ENCODE measurements at regions not wholly inside any gene's neighbourhood (a gene's known extent, or its start where the extent isn't known, plus 50 kb on each side); places are given as distances from the start of the nearest gene placed in this dataset.
"Not testable (repeated sequence)": the region's sequence is repeated elsewhere in the genome, so short reads cannot be mapped to it uniquely, and the experiment has no call there.

DNA sequence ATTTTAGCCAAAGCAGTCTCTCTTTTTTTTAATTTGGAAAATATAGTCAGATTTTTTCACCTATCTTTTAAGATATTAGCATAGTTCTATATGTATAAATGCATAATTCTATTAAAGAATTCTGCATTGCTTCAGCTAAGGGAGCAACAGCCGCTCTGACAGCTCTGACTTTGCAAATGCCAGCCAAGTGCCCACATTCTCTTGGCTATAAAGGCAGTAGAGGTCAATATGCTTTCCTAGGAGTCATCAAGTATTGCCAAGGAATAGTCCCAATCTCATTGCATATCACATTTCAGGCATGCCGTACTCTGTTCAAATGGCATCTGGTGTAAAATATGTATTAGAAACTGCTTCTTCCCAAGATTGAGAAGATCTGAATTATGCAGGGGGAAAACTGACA is 161.4 kb downstream of the RPLP1 start:
- no peak for DNase-seq (ENCODE audit: extremely low spot score)
- ChIA-PET CTCF (no interaction called here), POLR2A (no interaction called here)
- TF ChIP-seq, protein P1, sequence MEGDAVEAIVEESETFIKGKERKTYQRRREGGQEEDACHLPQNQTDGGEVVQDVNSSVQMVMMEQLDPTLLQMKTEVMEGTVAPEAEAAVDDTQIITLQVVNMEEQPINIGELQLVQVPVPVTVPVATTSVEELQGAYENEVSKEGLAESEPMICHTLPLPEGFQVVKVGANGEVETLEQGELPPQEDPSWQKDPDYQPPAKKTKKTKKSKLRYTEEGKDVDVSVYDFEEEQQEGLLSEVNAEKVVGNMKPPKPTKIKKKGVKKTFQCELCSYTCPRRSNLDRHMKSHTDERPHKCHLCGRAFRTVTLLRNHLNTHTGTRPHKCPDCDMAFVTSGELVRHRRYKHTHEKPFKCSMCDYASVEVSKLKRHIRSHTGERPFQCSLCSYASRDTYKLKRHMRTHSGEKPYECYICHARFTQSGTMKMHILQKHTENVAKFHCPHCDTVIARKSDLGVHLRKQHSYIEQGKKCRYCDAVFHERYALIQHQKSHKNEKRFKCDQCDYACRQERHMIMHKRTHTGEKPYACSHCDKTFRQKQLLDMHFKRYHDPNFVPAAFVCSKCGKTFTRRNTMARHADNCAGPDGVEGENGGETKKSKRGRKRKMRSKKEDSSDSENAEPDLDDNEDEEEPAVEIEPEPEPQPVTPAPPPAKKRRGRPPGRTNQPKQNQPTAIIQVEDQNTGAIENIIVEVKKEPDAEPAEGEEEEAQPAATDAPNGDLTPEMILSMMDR (IDR thresholded peaks at IDR 0.05; ENCODE audit: control extremely low read depth, extremely low read depth, low read depth, missing control alignments), result no peak

DNA sequence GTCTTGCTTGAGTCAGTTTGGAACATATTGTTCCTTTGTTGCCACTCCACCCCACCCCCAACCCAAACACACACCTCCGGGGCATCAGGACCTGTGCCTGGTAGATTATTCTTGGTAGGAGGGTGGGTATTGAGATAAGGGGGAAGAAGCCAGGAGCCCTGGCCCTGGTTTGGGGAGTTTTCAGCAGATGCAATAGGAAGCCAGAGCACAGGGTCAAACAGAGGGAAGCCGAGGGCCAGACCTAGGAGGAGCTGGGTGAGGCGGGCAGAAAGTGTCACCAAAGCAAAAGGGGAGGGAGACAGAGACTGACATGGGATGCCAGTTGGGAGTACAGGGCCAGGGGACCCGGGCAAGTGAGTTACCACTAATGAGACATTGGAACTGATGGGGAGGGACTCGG is 163.1 kb downstream of the RPLP1 start:
- POLR2A ChIA-PET, result no interaction called here
- DNase-seq (ENCODE audit: extremely low spot score), result no peak
- CTCF ChIA-PET, result no interaction called here

DNA sequence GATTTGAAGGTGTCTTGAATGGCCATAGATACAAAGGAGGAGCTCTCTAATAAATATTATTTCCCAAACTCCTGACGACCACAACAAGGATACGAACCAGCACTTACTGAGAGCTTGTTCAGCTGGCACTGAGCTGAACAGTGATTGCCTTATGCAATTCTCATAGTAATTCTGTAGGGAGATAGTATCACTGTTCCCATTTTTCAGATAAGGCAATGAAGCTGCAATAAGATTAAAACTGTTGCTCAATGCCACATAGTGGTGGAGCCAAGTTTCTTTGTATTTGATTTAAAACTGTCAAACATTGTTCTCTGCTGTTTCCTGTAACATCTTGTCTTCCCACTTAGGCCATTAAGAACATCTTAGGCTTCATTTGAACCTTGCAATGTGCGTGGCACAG is 163.9 kb downstream of the RPLP1 start:
- ChIA-PET POLR2A (no interaction called here), CTCF (no interaction called here)
- TF ChIP-seq, protein P1 (IDR thresholded peaks at IDR 0.05; ENCODE audit: control extremely low read depth, extremely low read depth, low read depth, missing control alignments), result no peak
- DNase-seq (ENCODE audit: extremely low spot score), result no peak

More for the DNA sequence above, 163.1 kb downstream of the RPLP1 start:
- TF ChIP-seq, protein P1 (IDR thresholded peaks at IDR 0.05; ENCODE audit: control extremely low read depth, extremely low read depth, low read depth, missing control alignments), result no peak

DNA sequence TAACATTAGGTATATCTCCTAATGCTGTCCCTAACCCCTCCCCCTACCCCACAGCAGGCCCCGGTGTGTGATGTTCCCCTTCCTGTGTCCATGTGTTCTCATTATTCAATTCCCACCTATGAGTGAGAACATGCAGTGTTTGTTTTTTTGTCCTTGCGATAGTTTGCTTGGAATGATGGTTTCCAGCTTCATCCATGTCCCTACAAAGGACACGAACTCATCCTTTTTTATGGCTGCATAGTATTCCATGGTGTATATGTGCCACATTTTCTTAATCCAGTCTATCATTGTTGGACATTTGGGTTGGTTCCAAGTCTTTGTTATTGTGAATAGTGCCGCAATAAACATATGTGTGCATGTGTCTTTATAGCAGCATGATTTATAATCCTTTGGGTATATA is 164.5 kb downstream of the RPLP1 start:
- CTCF ChIA-PET; POLR2A ChIA-PET; DNase-seq (ENCODE audit: extremely low spot score): not testable (repeated sequence)

DNA sequence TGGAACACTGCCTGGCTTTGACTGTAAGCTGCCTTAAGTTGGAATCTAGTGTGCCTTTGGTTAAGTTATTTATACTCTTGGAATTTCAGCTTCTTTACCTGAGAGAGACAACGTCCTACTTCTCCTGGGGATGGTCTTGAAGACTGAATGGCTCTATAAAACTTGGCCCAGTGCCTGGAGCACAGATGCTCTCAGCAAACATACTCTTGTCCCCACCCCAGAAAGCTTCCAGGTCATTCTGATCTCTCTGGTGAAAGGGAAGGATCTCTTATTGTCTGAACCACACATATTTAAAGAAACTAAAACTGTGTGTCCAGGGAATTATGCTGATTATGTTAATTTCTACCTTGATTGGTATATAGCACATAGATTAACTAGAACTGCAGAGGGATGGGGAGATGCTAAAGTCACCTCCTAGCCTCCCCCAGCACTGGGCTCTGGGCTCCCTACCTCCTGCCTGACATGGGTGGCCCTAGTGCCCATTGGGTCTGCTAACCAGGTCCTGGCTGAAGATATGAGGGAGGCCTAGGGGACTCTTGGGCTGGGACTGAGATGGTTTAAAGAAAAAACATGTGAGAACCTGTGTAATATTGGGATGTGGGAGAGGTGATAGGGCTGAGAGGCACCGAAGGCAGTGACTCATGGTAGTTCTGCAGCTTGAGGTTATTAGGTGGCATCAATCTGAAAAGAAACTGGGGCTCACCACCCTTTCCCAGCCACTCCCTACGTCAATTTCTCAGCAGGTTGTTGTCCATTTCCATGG is 171.0 kb downstream of the RPLP1 start:
- CTCF ChIA-PET, result no interaction called here
- TF ChIP-seq, protein P1 (IDR thresholded peaks at IDR 0.05; ENCODE audit: control extremely low read depth, extremely low read depth, low read depth, missing control alignments), result no peak
- DNase-seq (ENCODE audit: extremely low spot score), result no peak
- POLR2A ChIA-PET, result no interaction called here

DNA sequence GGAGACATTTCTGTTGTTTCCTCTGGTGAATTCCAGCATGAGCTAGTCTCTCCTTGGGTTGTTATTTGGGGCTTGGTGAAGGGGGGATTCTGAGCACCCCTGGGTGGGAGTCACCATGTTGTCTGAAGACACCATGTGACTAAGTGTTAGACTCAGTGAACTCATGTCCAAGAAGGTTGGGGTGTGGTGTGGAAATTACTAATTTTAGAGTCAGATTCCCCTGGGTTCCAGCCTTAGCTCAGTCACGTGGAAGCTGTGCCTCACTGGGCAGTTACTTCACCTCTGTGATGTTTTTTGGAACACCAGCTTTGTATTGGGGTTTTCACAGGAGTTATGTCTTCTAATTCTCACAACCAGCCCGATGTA is 171.5 kb downstream of the RPLP1 start:
- POLR2A ChIA-PET, result no interaction called here
- TF ChIP-seq, protein P1 (IDR thresholded peaks at IDR 0.05; ENCODE audit: control extremely low read depth, extremely low read depth, low read depth, missing control alignments), result no peak
- DNase-seq (ENCODE audit: extremely low spot score), result no peak
- CTCF ChIA-PET, result no interaction called here

DNA sequence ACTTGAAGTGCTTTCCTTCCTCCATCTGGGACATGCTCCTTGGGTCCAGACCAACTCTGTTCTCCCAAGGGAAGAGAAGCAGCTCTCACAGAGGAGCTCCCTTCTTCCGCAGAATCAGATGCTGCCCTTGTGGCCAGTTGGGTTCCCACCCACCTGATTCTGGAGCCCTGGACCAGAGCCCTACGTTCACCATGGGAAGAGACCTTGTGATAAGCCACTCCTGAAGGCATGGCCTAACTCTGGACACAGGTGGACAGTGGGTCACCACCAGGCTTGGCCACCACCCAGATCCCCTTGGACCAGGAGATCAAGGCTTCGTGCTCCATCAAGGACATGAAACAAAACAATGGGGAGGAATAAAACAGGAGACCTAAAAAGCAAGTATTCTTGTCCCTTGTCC is 172.2 kb downstream of the RPLP1 start:
- no peak for DNase-seq (ENCODE audit: extremely low spot score)
- TF ChIP-seq, protein P1 (IDR thresholded peaks at IDR 0.05; ENCODE audit: control extremely low read depth, extremely low read depth, low read depth, missing control alignments), result no peak
- CTCF ChIA-PET, result no interaction called here
- POLR2A ChIA-PET, result no interaction called here

Data from GM10248 (cell line).